Upper lobe of right lung (tissue), 1 donor: ENCODE measurements at regions not wholly inside any gene's neighbourhood (a gene's known extent, or its start where the extent isn't known, plus 50 kb on each side); places are given as distances from the start of the nearest gene placed in this dataset.

Experiments used
- ATAC-seq: fragments of 200-7000 bp; cut with Tn5 transposase; one replicate; pipeline ENCODE4 v1.9.1; 2020; ENCODE audit warnings: mild to moderate bottlenecking, moderate library complexity
- DNase-seq: peaks from one replicate; pipeline ENCODE4 v3.0.0-alpha.2; 2020
- H3K27ac ChIP-seq: fragments of 200-600 bp; one replicate; pipeline ENCODE4 v1.8.0; 2022
- H3K27me3 ChIP-seq: fragments of 200-600 bp; one replicate; pipeline ENCODE4 v1.8.0; 2022; ENCODE audit warnings: mild to moderate bottlenecking
- H3K36me3 ChIP-seq: fragments of 200-600 bp; one replicate; pipeline ENCODE4 v1.8.0; 2022
- H3K4me1 ChIP-seq: fragments of 200-600 bp; one replicate; pipeline ENCODE4 v1.8.0; 2022
- H3K4me3 ChIP-seq: fragments of 200-600 bp; one replicate; pipeline ENCODE4 v1.8.0; 2022; ENCODE audit warnings: mild to moderate bottlenecking
- H3K9me3 ChIP-seq: fragments of 200-600 bp; one replicate; pipeline ENCODE4 v1.8.0; 2022
- intact Hi-C: fragments of 100-400 bp; cut with DNase I; formaldehyde crosslinking; loops from one replicate; pipeline ENCODE4 v1.11.0; 2022
- TF ChIP-seq, protein P1 (sequence below): fragments of 200-600 bp; IDR thresholded peaks from one replicate; pipeline ENCODE4 v1.8.0; 2022; ENCODE audit warnings: antibody characterized with exemption
- donor health status: DM: no; HTN: yes; CAD: no; lungs with severe emphysema.

DNA sequence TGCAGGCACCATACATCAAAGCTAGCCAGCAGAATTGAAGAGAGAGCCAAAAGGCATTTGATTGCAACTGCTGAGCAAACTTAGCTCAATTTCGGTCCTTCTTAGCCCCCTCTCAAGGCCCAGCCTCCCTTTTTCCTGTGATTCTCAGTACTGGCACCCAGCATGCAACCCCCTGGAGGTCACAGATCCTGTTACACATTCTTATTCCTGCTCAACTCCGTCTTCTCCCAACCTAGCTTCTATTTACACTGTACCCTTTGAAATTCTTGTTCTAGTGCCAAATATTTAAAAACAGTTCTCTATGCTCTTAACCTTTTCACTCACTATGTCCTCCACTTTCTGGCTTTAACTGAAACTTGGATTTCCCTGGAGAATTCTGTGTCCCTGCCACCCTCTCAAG lies 131.3 kb upstream of the CPSF6 start:
- no peak overlapping the region for H3K4me3 ChIP-seq
- intact Hi-C loops, result no loop called here
- peak; percentile 81 for ATAC-seq
- TF ChIP-seq, protein P1, sequence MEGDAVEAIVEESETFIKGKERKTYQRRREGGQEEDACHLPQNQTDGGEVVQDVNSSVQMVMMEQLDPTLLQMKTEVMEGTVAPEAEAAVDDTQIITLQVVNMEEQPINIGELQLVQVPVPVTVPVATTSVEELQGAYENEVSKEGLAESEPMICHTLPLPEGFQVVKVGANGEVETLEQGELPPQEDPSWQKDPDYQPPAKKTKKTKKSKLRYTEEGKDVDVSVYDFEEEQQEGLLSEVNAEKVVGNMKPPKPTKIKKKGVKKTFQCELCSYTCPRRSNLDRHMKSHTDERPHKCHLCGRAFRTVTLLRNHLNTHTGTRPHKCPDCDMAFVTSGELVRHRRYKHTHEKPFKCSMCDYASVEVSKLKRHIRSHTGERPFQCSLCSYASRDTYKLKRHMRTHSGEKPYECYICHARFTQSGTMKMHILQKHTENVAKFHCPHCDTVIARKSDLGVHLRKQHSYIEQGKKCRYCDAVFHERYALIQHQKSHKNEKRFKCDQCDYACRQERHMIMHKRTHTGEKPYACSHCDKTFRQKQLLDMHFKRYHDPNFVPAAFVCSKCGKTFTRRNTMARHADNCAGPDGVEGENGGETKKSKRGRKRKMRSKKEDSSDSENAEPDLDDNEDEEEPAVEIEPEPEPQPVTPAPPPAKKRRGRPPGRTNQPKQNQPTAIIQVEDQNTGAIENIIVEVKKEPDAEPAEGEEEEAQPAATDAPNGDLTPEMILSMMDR, result peak; percentile 16
- H3K27me3 ChIP-seq, result no peaks in the 10 kb centered on the region
- H3K27ac ChIP-seq, result peak overlapping the region; percentile 65
- H3K36me3 ChIP-seq, result no peaks in the 10 kb centered on the region
- DNase-seq, result no peak
- H3K4me1 ChIP-seq, result peaks cover 24% of the 10 kb centered on the region
- no peaks in the 10 kb centered on the region for H3K9me3 ChIP-seq

DNA sequence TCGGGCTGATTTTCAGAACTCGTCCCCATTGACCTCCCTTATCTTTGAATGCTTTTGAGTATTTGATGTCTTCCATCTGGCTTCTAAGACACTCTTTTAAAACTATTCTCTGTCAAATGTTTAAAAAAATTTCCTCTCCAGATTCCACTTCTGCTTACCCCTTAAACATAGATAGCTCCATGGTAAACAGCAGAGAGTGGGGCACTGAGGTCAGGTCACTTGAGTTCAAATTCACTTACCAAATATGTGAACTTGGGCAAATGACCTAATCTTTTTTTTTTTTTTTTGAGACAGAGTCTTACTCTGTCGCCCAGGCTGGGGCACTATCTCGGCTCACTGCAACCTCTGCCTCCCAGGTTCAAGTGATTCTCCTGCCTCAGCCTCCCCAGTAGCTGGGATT lies 126.8 kb upstream of the CPSF6 start:
- DNase-seq (no peak), ATAC-seq (peak; percentile 50)
- TF ChIP-seq, protein P1, result no peak
- H3K27ac ChIP-seq, result no peak overlapping the region
- no peaks in the 10 kb centered on the region for H3K9me3 ChIP-seq
- intact Hi-C loops, result no loop called here
- no peak overlapping the region for H3K4me3 ChIP-seq
- H3K36me3 ChIP-seq, result no peaks in the 10 kb centered on the region
- H3K27me3 ChIP-seq, result no peaks in the 10 kb centered on the region
- H3K4me1 ChIP-seq, result peaks cover 20% of the 10 kb centered on the region

DNA sequence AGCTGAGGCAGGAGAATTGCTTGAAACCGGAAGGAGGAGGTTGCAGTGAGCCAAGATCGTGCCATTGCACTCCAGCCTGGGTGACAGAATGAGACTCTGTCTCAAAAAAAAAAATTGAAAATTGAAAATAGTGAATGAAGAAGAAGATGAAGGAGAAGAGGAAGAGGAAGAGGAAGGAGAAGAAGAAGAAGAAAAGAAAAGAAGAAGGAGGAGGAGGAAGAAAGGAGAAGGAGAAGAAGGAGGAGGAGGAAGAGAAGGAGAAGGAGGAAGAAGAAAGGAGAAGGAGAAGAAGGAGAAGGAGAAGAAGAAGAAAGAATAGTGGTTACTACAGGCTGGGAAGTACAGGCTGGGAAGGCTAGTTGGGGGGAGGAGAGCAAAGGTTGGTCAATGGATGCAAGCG lies 124.3 kb upstream of the CPSF6 start:
- no peak for DNase-seq
- TF ChIP-seq, protein P1, result no peak
- peaks cover 10% of the 10 kb centered on the region for H3K4me1 ChIP-seq
- no peaks in the 10 kb centered on the region for H3K36me3 ChIP-seq
- no peaks in the 10 kb centered on the region for H3K9me3 ChIP-seq
- no peaks in the 10 kb centered on the region for H3K27me3 ChIP-seq
- no peak overlapping the region for H3K4me3 ChIP-seq
- intact Hi-C loops, result no loop called here
- ATAC-seq, result no peak
- no peak overlapping the region for H3K27ac ChIP-seq

DNA sequence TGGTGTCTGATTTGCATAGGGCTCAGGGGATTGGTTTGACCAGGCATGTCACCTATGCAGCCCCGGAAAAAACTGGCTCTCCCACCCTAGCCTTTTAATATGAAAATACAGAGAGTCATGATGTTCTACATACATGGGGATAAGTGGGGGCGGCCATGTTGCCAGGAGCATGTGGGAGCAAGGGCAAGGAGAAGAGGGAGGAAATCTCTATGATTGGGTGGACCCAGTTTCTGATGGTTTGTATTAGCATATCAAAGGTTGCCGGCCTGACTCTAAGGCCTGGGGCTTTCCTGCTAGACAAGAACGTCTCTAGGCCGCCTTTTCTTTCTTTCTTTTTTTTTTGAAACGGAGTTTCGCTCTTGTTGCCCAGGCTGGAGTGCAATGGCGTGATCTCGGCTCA lies 123.4 kb upstream of the CPSF6 start:
- TF ChIP-seq, protein P1, result no peak
- Histone ChIP-seq H3K4me1 (peaks cover 10% of the 10 kb centered on the region), H3K27me3 (no peaks in the 10 kb centered on the region), H3K9me3 (no peaks in the 10 kb centered on the region), H3K36me3 (no peaks in the 10 kb centered on the region), H3K27ac (no peak overlapping the region), H3K4me3 (no peak overlapping the region)
- ATAC-seq, result no peak
- DNase-seq, result no peak
- intact Hi-C loops, result no loop called here

DNA sequence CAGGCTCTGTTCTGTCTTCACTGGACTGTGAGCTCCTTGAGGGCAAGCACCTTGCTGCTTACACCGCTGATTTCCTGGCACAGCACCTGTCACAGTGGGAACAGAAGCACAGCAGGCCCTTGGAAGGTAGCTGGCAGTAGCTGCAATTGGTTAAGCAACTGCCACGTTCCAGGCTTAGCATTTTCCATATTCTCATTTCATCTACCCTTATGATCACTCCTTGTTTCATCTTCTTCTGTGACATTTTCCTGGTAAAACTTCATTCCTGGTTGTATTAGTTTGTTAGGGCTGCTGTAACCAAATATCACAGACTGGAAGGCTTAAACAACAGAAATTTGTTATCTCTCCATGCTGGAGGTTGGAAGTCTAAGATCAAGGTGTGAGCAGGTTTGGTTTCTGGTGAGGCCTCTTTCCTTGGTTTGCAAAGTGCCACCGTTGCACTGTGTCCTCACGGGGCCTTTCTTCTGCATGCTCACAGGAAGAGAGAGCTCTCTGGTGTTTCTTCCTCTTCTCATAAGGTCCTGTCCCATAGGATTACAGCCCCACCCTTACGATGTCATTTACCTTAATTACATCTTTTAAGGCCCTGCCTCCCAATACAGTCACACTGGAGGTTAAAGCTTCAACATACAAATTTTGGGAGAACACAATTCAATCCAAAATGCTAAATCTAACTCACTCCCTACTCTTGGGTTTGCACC lies 121.7 kb upstream of the CPSF6 start:
- Histone ChIP-seq H3K4me1 (no peaks in the 10 kb centered on the region), H3K27ac (no peak overlapping the region), H3K36me3 (no peaks in the 10 kb centered on the region), H3K4me3 (no peak overlapping the region), H3K9me3 (no peaks in the 10 kb centered on the region), H3K27me3 (no peaks in the 10 kb centered on the region)
- TF ChIP-seq, protein P1, result no peak
- DNase-seq, result no peak
- no peak for ATAC-seq
- intact Hi-C loops, result no loop called here

DNA sequence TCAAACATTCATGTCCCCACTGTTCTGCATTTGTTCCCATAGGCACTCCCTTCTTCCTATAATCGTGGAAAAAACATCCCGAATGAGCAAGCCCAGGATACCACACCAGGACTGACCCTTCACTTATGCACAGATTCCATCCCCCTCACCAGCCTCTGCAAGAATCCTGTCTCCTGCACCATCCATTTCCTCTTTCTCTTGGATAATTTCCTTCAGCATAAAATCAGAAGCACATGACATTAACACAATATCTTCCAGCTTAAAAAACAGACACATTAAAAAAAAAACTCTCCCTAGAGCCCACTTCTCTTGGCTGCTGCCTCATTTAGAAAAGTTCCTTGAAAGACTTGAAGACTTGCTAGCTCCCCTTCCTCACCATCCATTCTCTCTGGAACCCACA lies 120.9 kb upstream of the CPSF6 start:
- intact Hi-C loops, result no loop called here
- TF ChIP-seq, protein P1, result no peak

More for the DNA sequence above, 120.9 kb upstream of the CPSF6 start:
- DNase-seq (no peak), ATAC-seq (no peak)
- Histone ChIP-seq H3K36me3 (no peaks in the 10 kb centered on the region), H3K4me3 (no peak overlapping the region), H3K27ac (no peak overlapping the region), H3K9me3 (no peaks in the 10 kb centered on the region), H3K27me3 (no peaks in the 10 kb centered on the region), H3K4me1 (no peaks in the 10 kb centered on the region)
